DND-41 (cell line): ENCODE measurements at regions not wholly inside any gene's neighbourhood (a gene's known extent, or its start where the extent isn't known, plus 50 kb on each side); places are given as distances from the start of the nearest gene placed in this dataset.

Experiments
- ATAC-seq: fragments of 200-7000 bp; cut with Tn5 transposase; 3 replicates; pipeline ENCODE4 v1.9.1; 2021; ENCODE audit warnings: low read depth; ENCODE audit not compliant: insufficient read depth
- DNase-seq: peaks from one replicate; pipeline ENCODE4 v3.0.0-alpha.2; 2020
- H2AFZ ChIP-seq: 2 replicates; pipeline ENCODE4 v1.6.0; 2012; ENCODE audit warnings: low read depth, low read length
- H3K27ac ChIP-seq: 2 replicates; pipeline ENCODE4 v1.5.1; 2012; ENCODE audit warnings: low read length, inconsistent platforms
- H3K27me3 ChIP-seq: fragments of 200-600 bp; sonication (generic); 2 replicates; pipeline ENCODE4 v1.6.0; 2012; ENCODE audit warnings: low read length, mild to moderate bottlenecking, inconsistent platforms; ENCODE audit not compliant: insufficient read depth, poor library complexity
- H3K36me3 ChIP-seq: 2 replicates; pipeline ENCODE4 v1.5.1; 2012; ENCODE audit warnings: low read length, inconsistent platforms; ENCODE audit not compliant: insufficient read depth
- H3K4me1 ChIP-seq: 2 replicates; pipeline ENCODE4 v1.5.1; 2012; ENCODE audit warnings: mild to moderate bottlenecking, low read length; ENCODE audit not compliant: insufficient read depth
- H3K4me2 ChIP-seq: 2 replicates; pipeline ENCODE4 v1.6.0; 2012; ENCODE audit warnings: mild to moderate bottlenecking, moderate library complexity, low read length, inconsistent platforms; ENCODE audit not compliant: insufficient read depth
- H3K4me3 ChIP-seq, 2 experiments: fragments of 200-600 bp in 1 of 2; shearing (Covaris generic) in 1 of 2; 2 replicates each; pipeline ENCODE4 v1.5.1; 2012 to 2016; ENCODE audit warnings: inconsistent platforms in 2 of 2, low read length in 2 of 2, mild to moderate bottlenecking in 2 of 2, low read depth in 1 of 2, moderate library complexity in 1 of 2
- H3K79me2 ChIP-seq: 2 replicates; pipeline ENCODE4 v1.6.0; 2012; ENCODE audit warnings: low read length, inconsistent platforms; ENCODE audit not compliant: insufficient read depth
- H3K9ac ChIP-seq: 2 replicates; pipeline ENCODE4 v1.6.0; 2012; ENCODE audit warnings: low read depth, mild to moderate bottlenecking, inconsistent platforms, low read length, moderate library complexity
- H3K9me3 ChIP-seq: 2 replicates; pipeline ENCODE4 v1.5.1; 2012; ENCODE audit warnings: low read length, moderate library complexity, mild to moderate bottlenecking, inconsistent platforms; ENCODE audit not compliant: insufficient read depth, severe bottlenecking
- H4K20me1 ChIP-seq: 2 replicates; pipeline ENCODE4 v1.6.0; 2012; ENCODE audit warnings: low read length; ENCODE audit not compliant: insufficient read depth
- EZH2 ChIP-seq: IDR thresholded peaks from 3 replicates; pipeline ENCODE4 v1.6.1; 2012; ENCODE audit warnings: borderline replicate concordance, low read depth, mild to moderate bottlenecking, moderate library complexity, low read length, inconsistent platforms; ENCODE audit not compliant: severe bottlenecking

- Histone ChIP-seq H4K20me1 (no peaks in the 10 kb centered on the region), H3K4me1 (no peaks in the 10 kb centered on the region), H3K9ac (no peak overlapping the region), H3K27ac (no peak overlapping the region), H3K4me2 (no peak overlapping the region), H3K4me3 (no peak overlapping the region), H3K79me2 (no peaks in the 10 kb centered on the region), H3K27me3 (no peaks in the 10 kb centered on the region), H3K9me3 (no peaks in the 10 kb centered on the region), H3K36me3 (no peaks in the 10 kb centered on the region), H2AFZ (no peak overlapping the region)
- ATAC-seq (no peak), DNase-seq (no peak)
- no peak for TF ChIP-seq EZH2
Measured at GRCh38 chr1:86812286-86812685, 101.6 kb downstream of the SELENOF start.
